ENCODE measurements at regions not wholly inside any gene's neighbourhood (a gene's known extent, or its start where the extent isn't known, plus 50 kb on each side); places are given as distances from the start of the nearest gene placed in this dataset.
"Not testable (repeated sequence)": the region's sequence is repeated elsewhere in the genome, so short reads cannot be mapped to it uniquely, and the experiment has no call there.

DNA sequence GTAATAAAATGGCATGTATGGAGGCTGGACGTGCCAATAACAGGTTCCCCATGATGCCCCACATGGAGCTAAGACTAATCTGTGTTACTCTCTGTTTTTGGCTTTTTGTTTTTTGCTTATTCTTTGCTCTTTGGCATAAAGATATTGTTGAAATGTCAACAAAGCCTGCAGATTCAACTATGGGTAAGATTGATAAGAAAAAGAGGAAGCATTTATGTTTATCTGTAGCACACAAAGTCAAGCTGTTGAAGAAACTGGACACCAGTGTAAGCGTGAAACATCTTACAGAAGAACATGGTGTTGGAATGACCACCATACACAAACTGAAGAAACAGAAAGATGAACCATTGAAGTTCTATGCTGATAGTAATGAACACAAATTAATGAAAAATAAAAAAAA, 402.7 kb downstream of the LTN1 start:
- no peak for TF ChIP-seq CTCF (IDR thresholded peaks at IDR 0.05; ENCODE audit: control extremely low read depth, extremely low read depth)
- Histone ChIP-seq H3K27ac (ENCODE audit: low read depth in 1 of 2, low read length in 1 of 2) (no peak overlapping the region), H3K27me3 (ENCODE audit: control insufficient read depth in 3 of 3, insufficient read depth in 3 of 3, low read length in 2 of 3) (no peaks in the 10 kb centered on the region), H3K4me3 (no peak overlapping the region), H3K36me3 (ENCODE audit: control insufficient read depth in 4 of 4, insufficient read depth in 4 of 4, low read length in 4 of 4) (no peaks in the 10 kb centered on the region), H3K9me3 (ENCODE audit: control insufficient read depth in 4 of 4, insufficient read depth in 3 of 4, low read length in 3 of 4) (no peaks in the 10 kb centered on the region), H3K9ac (ENCODE audit: insufficient read depth in 1 of 2, low read length in 2 of 2) (no peak overlapping the region), H3K4me1 (ENCODE audit: control insufficient read depth in 5 of 5, insufficient read depth in 5 of 5, low read length in 5 of 5) (no peaks in the 10 kb centered on the region)
- DNase-seq: no peak
- ATAC-seq (ENCODE audit: insufficient read depth, low FRiP score): no peak
- 49 to 58% methylated on average over 2 of the region's 2 CpGs for WGBS, 2 donors

- Histone ChIP-seq H3K9ac (ENCODE audit: insufficient read depth in 1 of 2, low read length in 2 of 2) (no peak overlapping the region), H3K27ac (ENCODE audit: low read depth in 1 of 2, low read length in 1 of 2) (no peak overlapping the region), H3K9me3 (ENCODE audit: control insufficient read depth in 4 of 4, insufficient read depth in 3 of 4, low read length in 3 of 4) (no peaks in the 10 kb centered on the region), H3K4me1 (ENCODE audit: control insufficient read depth in 5 of 5, insufficient read depth in 5 of 5, low read length in 5 of 5) (no peaks in the 10 kb centered on the region), H3K36me3 (ENCODE audit: control insufficient read depth in 4 of 4, insufficient read depth in 4 of 4, low read length in 4 of 4) (no peaks in the 10 kb centered on the region), H3K27me3 (ENCODE audit: control insufficient read depth in 3 of 3, insufficient read depth in 3 of 3, low read length in 2 of 3) (no peaks in the 10 kb centered on the region), H3K4me3 (no peak overlapping the region)
- TF ChIP-seq CTCF (IDR thresholded peaks at IDR 0.05; ENCODE audit: control extremely low read depth, extremely low read depth): no peak
- no peak for DNase-seq
- 90 to 92% methylated on average over 1 of the region's 1 CpG for WGBS, 2 donors
- ATAC-seq (ENCODE audit: insufficient read depth, low FRiP score): no peak
Measured at GRCh38 chr21:28588997-28589396, 403.7 kb downstream of the LTN1 start.

- Histone ChIP-seq H3K27ac (ENCODE audit: low read depth in 1 of 2, low read length in 1 of 2) (no peak overlapping the region), H3K9me3 (ENCODE audit: control insufficient read depth in 4 of 4, insufficient read depth in 3 of 4, low read length in 3 of 4) (no peaks in the 10 kb centered on the region), H3K9ac (ENCODE audit: insufficient read depth in 1 of 2, low read length in 2 of 2) (no peak overlapping the region), H3K27me3 (ENCODE audit: control insufficient read depth in 3 of 3, insufficient read depth in 3 of 3, low read length in 2 of 3) (no peaks in the 10 kb centered on the region), H3K36me3 (ENCODE audit: control insufficient read depth in 4 of 4, insufficient read depth in 4 of 4, low read length in 4 of 4) (no peaks in the 10 kb centered on the region), H3K4me1 (ENCODE audit: control insufficient read depth in 5 of 5, insufficient read depth in 5 of 5, low read length in 5 of 5) (no peaks in the 10 kb centered on the region), H3K4me3 (no peak overlapping the region)
- 0 to 35% methylated on average over 1 of the region's 1 CpG for WGBS, 2 donors
- no peak for DNase-seq
- no peak for TF ChIP-seq CTCF (IDR thresholded peaks at IDR 0.05; ENCODE audit: control extremely low read depth, extremely low read depth)
- no peak for ATAC-seq (ENCODE audit: insufficient read depth, low FRiP score)
Measured at GRCh38 chr21:28587748-28588147, 404.9 kb downstream of the LTN1 start.

DNA sequence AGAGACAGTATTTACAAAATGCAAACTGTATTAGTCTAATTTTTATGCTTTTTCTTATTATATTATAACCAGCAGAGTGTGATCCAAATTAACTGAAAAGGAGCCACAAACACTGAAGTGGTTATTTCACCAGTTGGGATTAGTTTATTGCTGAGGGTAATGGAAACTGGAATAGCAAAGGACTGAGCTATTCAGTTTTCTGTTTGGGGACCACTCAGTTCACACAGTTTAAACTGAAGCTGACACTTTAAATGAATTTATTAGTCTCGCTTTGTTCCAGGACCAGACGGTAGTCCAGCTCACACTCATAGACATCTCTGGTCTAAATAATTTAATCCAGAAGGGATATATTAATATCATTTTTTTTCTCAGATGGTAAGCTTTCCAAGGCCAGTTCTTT, 410.7 kb downstream of the LTN1 start:
- Histone ChIP-seq H3K36me3 (ENCODE audit: control insufficient read depth in 4 of 4, insufficient read depth in 4 of 4, low read length in 4 of 4) (no peaks in the 10 kb centered on the region), H3K9ac (ENCODE audit: insufficient read depth in 1 of 2, low read length in 2 of 2) (no peak overlapping the region), H3K27ac (ENCODE audit: low read depth in 1 of 2, low read length in 1 of 2) (no peak overlapping the region), H3K4me3 (no peak overlapping the region), H3K27me3 (ENCODE audit: control insufficient read depth in 3 of 3, insufficient read depth in 3 of 3, low read length in 2 of 3) (no peaks in the 10 kb centered on the region), H3K4me1 (ENCODE audit: control insufficient read depth in 5 of 5, insufficient read depth in 5 of 5, low read length in 5 of 5) (no peaks in the 10 kb centered on the region), H3K9me3 (ENCODE audit: control insufficient read depth in 4 of 4, insufficient read depth in 3 of 4, low read length in 3 of 4) (no peaks in the 10 kb centered on the region)
- DNase-seq (no peak), ATAC-seq (ENCODE audit: insufficient read depth, low FRiP score) (no peak)
- no peak for TF ChIP-seq CTCF (IDR thresholded peaks at IDR 0.05; ENCODE audit: control extremely low read depth, extremely low read depth)
- WGBS, 2 donors: 95 to 99% methylated on average over 2 of the region's 2 CpGs

- not testable (repeated sequence) for H3K36me3 ChIP-seq (ENCODE audit: control insufficient read depth in 4 of 4, insufficient read depth in 4 of 4, low read length in 4 of 4); ATAC-seq (ENCODE audit: insufficient read depth, low FRiP score); H3K9ac ChIP-seq (ENCODE audit: insufficient read depth in 1 of 2, low read length in 2 of 2); DNase-seq; H3K27me3 ChIP-seq (ENCODE audit: control insufficient read depth in 3 of 3, insufficient read depth in 3 of 3, low read length in 2 of 3); H3K4me3 ChIP-seq; H3K27ac ChIP-seq (ENCODE audit: low read depth in 1 of 2, low read length in 1 of 2); H3K9me3 ChIP-seq (ENCODE audit: control insufficient read depth in 4 of 4, insufficient read depth in 3 of 4, low read length in 3 of 4); H3K4me1 ChIP-seq (ENCODE audit: control insufficient read depth in 5 of 5, insufficient read depth in 5 of 5, low read length in 5 of 5)
- WGBS, 2 donors: 58 to 76% methylated on average over 5 of the region's 5 CpGs
Measured at GRCh38 chr21:28581311-28581731, 411.4 kb downstream of the LTN1 start.

All from lung (tissue), 11 donors.